ENCODE measurements at regions not wholly inside any gene's neighbourhood (a gene's known extent, or its start where the extent isn't known, plus 50 kb on each side); places are given as distances from the start of the nearest gene placed in this dataset.

GRCh38 chr12:29088611-29089219 lies 60.4 kb upstream of the FAR2 start:
- TF ChIP-seq, protein P1, sequence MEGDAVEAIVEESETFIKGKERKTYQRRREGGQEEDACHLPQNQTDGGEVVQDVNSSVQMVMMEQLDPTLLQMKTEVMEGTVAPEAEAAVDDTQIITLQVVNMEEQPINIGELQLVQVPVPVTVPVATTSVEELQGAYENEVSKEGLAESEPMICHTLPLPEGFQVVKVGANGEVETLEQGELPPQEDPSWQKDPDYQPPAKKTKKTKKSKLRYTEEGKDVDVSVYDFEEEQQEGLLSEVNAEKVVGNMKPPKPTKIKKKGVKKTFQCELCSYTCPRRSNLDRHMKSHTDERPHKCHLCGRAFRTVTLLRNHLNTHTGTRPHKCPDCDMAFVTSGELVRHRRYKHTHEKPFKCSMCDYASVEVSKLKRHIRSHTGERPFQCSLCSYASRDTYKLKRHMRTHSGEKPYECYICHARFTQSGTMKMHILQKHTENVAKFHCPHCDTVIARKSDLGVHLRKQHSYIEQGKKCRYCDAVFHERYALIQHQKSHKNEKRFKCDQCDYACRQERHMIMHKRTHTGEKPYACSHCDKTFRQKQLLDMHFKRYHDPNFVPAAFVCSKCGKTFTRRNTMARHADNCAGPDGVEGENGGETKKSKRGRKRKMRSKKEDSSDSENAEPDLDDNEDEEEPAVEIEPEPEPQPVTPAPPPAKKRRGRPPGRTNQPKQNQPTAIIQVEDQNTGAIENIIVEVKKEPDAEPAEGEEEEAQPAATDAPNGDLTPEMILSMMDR (IDR thresholded peaks at IDR 0.05; ENCODE audit: extremely low read depth, insufficient read depth, missing control alignments): peak; percentile 35
- peak; percentile 17 for DNase-seq (ENCODE audit: low spot score)
- in situ Hi-C loops (cut with MboI; ENCODE audit: low pct_unique_long_range_greater_than_20kb, low sequenced_read_pairs, unreplicated experiment): loop anchor here (10.0 kb wide), 1 partner anchor 226 kb away; no protein-coding TSS in a partner anchor

Measured in GM13977 (cell line).